GM18867 (cell line): ENCODE measurements at regions not wholly inside any gene's neighbourhood (a gene's known extent, or its start where the extent isn't known, plus 50 kb on each side); places are given as distances from the start of the nearest gene placed in this dataset.
"Not testable (repeated sequence)": the region's sequence is repeated elsewhere in the genome, so short reads cannot be mapped to it uniquely, and the experiment has no call there.

Source experiments
- ATAC-seq: cut with Tn5 transposase; IDR thresholded peaks from one replicate; pipeline ENCODE4 v1.9.1; 2021; ENCODE audit warnings: mild to moderate bottlenecking, moderate library complexity; ENCODE audit not compliant: unreplicated experiment

GRCh38 chr7:115363916-115364315 lies 442.0 kb downstream of the MDFIC start:
- ATAC-seq: no peak

DNA sequence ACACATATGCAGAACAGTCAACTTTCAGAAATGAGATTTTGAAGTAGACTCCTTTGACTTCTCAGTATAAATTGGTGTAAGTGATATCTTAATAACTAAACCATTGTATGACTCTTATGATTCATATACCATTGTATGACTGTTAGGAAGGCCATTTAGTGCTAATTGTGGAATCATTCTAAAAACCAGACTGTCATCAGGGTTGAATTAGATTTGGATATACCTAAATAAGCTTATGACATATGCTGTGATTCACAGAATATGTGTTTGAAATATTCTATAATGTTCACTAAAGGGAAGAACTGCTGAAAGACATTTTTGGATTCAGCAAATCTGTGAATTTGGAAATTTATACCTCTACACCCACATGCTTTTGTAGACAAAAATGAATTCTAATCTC lies 438.1 kb downstream of the MDFIC start:
- peak; percentile 13 for ATAC-seq

DNA sequence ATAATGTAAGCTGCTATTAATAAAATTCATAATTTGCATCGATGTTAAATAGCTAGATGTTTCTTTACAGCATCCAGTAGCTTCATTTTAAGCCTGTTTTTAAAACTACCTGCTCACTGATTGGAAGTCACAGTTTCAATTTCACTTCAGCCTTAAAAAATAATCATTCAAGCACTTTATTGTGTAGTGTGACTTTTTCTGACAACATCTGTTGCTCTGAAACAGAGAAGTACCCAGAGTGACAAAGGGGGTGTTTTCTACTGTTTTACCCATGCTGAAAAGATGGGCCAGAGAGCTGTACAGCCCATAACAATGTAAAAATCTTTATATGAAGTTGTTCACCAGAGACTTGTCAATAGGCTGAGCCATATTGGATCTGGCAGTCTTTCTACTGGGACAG lies 437.2 kb downstream of the MDFIC start:
- ATAC-seq: peak; percentile 67

- ATAC-seq: no peak
Measured at GRCh38 chr7:115357703-115357999, 435.8 kb downstream of the MDFIC start.

GRCh38 chr7:115356999-115357702 lies 435.3 kb downstream of the MDFIC start:
- ATAC-seq: no peak

- peak; percentile 50 for ATAC-seq
Measured at GRCh38 chr7:115356139-115356746, 434.3 kb downstream of the MDFIC start.

DNA sequence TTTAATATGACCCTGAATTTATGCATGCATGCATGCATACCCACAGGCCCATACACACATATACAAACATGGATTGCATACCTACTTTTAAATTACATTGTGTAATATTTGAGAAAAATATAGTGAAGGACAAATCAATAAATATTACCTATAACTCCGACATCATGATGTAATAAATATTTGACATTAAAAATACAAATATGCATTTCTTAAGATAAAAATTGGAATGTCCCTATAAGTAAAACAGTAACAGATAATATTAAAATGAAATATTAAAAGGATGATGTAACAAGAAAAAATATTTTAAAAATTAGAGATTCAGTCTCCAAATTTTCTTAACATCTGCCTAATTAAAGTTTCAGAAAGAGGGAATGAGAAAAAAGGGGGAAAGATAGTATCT lies 433.0 kb downstream of the MDFIC start:
- ATAC-seq: no peak

DNA sequence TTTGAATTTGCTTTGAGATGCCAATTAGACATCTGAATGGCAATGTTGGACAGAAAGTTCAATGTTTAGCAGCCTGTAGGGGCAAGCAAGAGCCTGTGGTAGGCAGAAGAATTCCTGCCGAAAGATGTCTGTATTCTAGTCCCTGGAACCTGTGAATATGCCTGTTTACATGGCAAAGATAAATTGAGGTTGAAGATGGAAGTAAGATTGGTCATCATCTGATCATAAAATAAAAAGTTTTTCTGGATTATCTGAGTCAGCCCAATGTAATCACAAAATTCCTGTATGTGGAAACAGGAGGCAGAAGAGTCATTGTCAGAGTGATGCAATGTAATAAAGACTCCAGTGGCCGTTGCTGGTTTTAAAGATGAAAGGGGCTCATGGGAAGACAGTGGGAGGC lies 430.5 kb downstream of the MDFIC start:
- no peak for ATAC-seq

GRCh38 chr7:115350764-115351163 lies 428.9 kb downstream of the MDFIC start:
- no peak for ATAC-seq

- ATAC-seq: no peak
Measured at GRCh38 chr7:115349635-115350034, 427.7 kb downstream of the MDFIC start.

DNA sequence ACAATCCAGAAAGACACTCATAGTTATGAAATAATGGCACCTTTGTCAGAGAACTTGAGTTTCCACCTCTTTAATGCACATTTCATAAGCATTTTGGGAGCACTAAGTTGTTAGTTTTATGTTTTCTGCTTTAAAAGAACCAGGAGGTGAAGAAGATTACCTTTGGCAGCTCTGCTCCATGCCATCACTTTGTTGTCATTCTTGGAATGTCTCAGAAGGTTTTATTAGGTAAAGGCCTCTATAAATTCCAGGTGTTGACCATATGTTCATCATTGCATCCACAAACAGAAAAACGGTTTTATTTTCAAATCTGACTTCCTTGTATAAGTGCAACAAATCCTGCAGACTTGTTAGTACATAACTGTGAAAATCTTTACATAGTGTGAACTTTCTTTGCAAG lies 424.8 kb downstream of the MDFIC start:
- no peak for ATAC-seq

DNA sequence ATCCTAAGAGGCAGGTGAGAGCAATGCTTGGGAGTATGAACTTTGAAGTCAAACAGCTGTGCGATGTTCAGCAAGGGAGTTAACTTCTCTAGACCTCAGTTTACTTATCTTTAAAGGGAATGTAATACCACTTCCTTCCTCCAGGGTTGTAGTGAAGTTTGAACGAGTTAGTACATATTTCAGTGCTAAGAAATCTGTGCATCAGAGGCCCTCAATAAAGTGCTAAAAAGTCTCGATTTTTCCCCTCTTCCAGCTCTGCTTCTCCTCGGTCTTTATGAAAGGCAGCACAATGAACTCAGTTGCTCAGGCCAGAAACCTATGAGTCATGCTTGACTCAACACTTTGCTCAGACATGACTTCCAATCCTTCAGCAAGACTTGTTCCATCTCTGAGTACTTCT lies 418.9 kb downstream of the MDFIC start:
- ATAC-seq: peak; percentile 71

- no peak for ATAC-seq
Measured at GRCh38 chr7:115338016-115338415, 416.1 kb downstream of the MDFIC start.

- ATAC-seq: no peak
Measured at GRCh38 chr7:115332691-115333090, 410.8 kb downstream of the MDFIC start.

- ATAC-seq: no peak
Measured at GRCh38 chr7:115329006-115329405, 407.1 kb downstream of the MDFIC start.

DNA sequence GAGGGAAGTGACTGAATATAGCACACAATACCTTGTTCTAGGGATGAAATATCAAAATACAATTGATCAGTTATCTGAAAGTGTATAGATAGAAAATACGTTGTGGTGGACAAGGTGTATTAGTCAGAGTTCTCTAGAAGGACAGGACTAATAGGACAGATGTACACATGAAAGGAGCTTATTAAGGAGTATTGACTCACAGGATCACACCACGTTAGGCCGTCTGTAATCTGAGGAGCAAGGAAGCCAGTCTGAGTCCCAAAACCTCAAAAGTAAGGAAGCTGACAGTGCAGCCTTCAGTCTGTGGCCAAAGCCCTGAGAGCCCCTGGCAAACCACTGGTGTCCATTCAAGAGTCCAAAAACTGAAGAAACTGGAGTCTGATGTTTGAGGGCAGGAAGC lies 406.1 kb downstream of the MDFIC start:
- no peak for ATAC-seq

DNA sequence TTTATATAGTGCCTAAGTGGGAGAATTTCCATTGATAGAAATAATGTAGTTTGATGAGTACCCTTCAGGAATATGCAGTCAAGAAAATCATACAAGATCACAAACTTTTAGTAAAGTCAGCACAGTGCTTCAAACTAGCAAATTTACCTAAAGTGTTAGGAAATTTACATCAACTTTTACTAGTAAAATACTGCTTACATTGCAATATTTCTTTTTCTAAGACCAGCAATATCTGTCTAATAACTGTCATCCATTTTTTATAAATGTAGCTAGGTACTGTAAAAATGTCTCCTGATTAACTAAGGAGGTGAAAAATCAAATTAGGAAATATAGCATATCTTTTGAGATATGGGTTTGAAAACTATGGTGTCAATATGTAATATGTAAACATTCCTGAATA lies 405.4 kb downstream of the MDFIC start:
- ATAC-seq: no peak

DNA sequence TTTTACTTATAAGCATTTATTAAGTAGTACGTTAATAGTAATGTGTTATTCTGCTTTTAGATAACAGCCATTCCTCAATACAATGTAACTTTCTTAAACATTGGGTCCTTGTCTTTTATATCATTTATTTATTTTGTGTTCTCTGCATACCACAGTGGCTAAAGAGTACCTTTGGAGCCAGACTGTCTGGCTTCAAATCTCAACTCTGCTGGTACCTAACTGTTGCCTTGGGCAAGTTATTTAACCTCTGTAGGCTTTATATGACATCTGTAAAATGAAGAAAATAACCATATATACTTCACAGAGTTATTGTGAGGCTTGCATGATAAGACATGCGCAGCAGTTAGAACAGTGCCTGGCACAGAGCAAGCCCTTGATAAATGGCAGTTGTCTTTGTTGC lies 397.6 kb downstream of the MDFIC start:
- no peak for ATAC-seq

DNA sequence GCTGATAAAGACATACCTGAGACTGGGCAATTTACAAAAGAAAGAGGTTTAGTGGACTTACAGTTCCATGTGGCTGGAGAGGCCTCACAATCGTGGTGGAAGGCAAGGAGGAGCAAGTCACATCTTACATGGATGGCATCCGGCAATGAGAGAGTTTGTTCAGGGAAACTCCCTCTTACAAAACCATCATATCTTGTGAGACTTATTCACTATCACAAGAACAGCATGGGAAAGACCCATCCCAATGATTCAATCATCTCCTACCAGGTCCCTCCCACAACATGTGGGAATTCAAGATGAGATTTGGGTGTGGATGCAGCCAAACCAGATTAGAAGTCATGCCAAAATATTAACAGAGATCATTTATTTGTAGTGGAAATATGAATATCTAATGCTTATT lies 388.4 kb downstream of the MDFIC start:
- not testable (repeated sequence) for ATAC-seq

GRCh38 chr7:115306586-115306985 lies 384.7 kb downstream of the MDFIC start:
- no peak for ATAC-seq

DNA sequence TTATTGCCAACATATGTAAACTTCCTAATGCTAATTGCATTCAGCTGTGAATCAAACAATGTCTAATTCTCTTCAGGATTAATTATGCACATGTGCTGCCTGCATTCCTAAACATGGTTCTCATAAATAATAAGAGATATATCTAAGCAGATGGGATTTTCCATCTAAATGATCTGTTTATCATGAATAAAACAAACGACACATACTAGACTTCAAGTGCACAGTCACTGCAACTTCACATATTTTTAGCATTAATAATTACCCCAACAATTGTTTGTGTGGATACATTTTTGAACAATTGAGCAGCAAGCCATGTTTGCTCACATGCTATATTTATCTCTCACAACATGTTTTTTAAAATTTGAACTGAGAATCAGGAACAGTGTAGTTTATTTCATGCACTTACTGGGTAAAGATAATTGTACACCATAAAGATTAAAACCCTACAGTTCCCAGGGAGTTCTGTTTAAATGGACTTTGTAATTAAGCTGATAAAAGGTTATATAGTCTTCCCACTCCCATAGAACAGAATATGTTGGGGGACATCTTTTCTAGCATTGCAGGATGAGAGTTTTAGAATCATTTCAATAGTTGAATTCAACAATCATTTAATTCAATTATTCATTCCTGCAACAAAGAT lies 378.5 kb downstream of the MDFIC start:
- ATAC-seq: no peak

DNA sequence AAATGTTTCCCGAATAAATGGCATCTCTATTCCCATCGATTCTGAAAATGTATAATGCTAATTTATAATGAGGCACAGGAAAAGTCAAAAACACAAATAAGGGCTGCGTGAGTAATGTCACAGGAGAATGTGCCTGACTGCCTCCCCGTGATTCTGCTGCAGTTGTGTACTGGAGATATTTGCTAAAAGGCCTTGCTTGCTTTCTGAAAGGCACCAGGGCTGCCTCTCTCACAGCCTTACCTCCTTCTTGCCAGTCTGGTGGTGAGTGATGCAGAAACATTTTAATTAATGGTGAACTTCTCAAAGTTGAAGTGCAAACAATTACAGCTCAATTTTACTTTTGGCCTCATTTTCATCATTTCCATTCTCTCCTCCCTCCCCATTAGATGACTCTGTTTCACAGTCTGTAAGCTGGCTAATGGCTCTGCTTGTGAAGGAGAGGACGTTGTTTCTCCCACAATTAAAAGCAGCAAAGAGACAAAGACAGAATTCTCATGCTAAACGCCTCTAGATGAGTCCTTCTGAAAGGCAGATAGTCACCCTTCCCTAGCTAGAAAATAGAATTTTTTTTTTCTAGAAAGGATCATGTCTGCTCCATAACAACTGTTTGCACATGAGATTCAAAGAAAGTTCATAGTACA lies 377.6 kb downstream of the MDFIC start:
- ATAC-seq: no peak
